ENCODE measurements at regions not wholly inside any gene's neighbourhood (a gene's known extent, or its start where the extent isn't known, plus 50 kb on each side); places are given as distances from the start of the nearest gene placed in this dataset.

GRCh38 chr12:84411031-84411430, 501.6 kb downstream of the SLC6A15 start:
- Histone ChIP-seq H3K36me3 (ENCODE audit: control insufficient read depth, insufficient read depth, low read length) (no peaks in the 10 kb centered on the region), H3K56ac (ENCODE audit: extremely low read depth, insufficient read depth, low read length) (no peak overlapping the region), H2AK9ac (replicated peaks; ENCODE audit: low read depth, low read length, poor library complexity) (no peak overlapping the region), H4K5ac (ENCODE audit: low read depth, low read length) (no peak overlapping the region), H3K4me2 (ENCODE audit: low read depth, low read length) (no peak overlapping the region), H2BK15ac (ENCODE audit: low read depth, low read length) (no peak overlapping the region), H3K27ac (ENCODE audit: insufficient read depth, low read length) (no peak overlapping the region), H3K14ac (replicated peaks; ENCODE audit: low read depth, low read length) (no peak overlapping the region), H3K79me1 (ENCODE audit: low read depth in 1 of 2, low read length in 2 of 2) (no peaks in the 10 kb centered on the region), H4K20me1 (ENCODE audit: insufficient read depth, low read length) (no peaks in the 10 kb centered on the region), H3K4ac (ENCODE audit: low read depth, low read length) (no peak overlapping the region), H3K27me3 (ENCODE audit: control insufficient read depth, insufficient read depth, low read length) (no peaks in the 10 kb centered on the region), H3K4me1 (ENCODE audit: control insufficient read depth, insufficient read depth, low read length) (no peaks in the 10 kb centered on the region), H2BK5ac (ENCODE audit: low read depth, low read length, poor library complexity, severe bottlenecking) (no peak overlapping the region), H4K91ac (ENCODE audit: insufficient read depth, low read depth, low read length) (no peak overlapping the region), H3K9me1 (ENCODE audit: insufficient read depth, low read length) (no peaks in the 10 kb centered on the region), H3K23ac (ENCODE audit: low read depth, low read length) (no peak overlapping the region), H3K18ac (ENCODE audit: low read depth, low read length) (no peak overlapping the region), H3K9ac (ENCODE audit: low read depth, low read length) (no peak overlapping the region), H2BK120ac (ENCODE audit: low read depth, low read length) (no peak overlapping the region), H2AK5ac (ENCODE audit: low read depth, low read length) (no peak overlapping the region), H3K4me3 (ENCODE audit: insufficient read depth, low read depth, low read length) (no peak overlapping the region), H2AFZ (replicated peaks; ENCODE audit: low read length, poor library complexity) (no peak overlapping the region), H2BK20ac (ENCODE audit: low read depth, low read length) (no peak overlapping the region), H3K9me3 (ENCODE audit: control insufficient read depth, insufficient read depth, low read length) (no peaks in the 10 kb centered on the region), H4K8ac (ENCODE audit: low read depth in 2 of 2, low read length in 2 of 2) (no peak overlapping the region)
- ChIA-PET CTCF (no interaction called here), POLR2A (ENCODE audit: unreplicated experiment) (no interaction called here)
- TF ChIP-seq, protein P1, sequence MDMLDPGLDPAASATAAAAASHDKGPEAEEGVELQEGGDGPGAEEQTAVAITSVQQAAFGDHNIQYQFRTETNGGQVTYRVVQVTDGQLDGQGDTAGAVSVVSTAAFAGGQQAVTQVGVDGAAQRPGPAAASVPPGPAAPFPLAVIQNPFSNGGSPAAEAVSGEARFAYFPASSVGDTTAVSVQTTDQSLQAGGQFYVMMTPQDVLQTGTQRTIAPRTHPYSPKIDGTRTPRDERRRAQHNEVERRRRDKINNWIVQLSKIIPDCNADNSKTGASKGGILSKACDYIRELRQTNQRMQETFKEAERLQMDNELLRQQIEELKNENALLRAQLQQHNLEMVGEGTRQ (IDR thresholded peaks at IDR 0.05; ENCODE audit: low read depth, low read length) = no peak
- TF ChIP-seq MAZ (IDR thresholded peaks at IDR 0.05; ENCODE audit: borderline replicate concordance, low read depth, low read length) (no peak), FOS (IDR thresholded peaks at IDR 0.05; ENCODE audit: low read depth, low read length) (no peak), MXI1 (IDR thresholded peaks at IDR 0.05; ENCODE audit: borderline replicate concordance, low read depth, low read length) (no peak)
- TF ChIP-seq, protein P2, sequence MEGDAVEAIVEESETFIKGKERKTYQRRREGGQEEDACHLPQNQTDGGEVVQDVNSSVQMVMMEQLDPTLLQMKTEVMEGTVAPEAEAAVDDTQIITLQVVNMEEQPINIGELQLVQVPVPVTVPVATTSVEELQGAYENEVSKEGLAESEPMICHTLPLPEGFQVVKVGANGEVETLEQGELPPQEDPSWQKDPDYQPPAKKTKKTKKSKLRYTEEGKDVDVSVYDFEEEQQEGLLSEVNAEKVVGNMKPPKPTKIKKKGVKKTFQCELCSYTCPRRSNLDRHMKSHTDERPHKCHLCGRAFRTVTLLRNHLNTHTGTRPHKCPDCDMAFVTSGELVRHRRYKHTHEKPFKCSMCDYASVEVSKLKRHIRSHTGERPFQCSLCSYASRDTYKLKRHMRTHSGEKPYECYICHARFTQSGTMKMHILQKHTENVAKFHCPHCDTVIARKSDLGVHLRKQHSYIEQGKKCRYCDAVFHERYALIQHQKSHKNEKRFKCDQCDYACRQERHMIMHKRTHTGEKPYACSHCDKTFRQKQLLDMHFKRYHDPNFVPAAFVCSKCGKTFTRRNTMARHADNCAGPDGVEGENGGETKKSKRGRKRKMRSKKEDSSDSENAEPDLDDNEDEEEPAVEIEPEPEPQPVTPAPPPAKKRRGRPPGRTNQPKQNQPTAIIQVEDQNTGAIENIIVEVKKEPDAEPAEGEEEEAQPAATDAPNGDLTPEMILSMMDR (conservative IDR thresholded peaks at IDR 0.05; ENCODE audit: low read depth, low read length) = no peak
- dilution Hi-C loops (cut with HindIII; ENCODE audit: low sequenced_read_pairs, unreplicated experiment) = no loop called here
- DNase-seq (no peak), ATAC-seq (ENCODE audit: low read depth) (no peak)
- in situ Hi-C loops (cut with MboI; ENCODE audit: low sequenced_read_pairs) = no loop called here
- intact Hi-C loops (cut with micrococcal nuclease) = no loop called here
- WGBS, 2 experiments (ENCODE audit: extremely low coverage in 2 of 2, insufficient read length in 1 of 2) = 100% methylated on average over 1 of the region's 3 CpGs; no CpG with 5 or more reads in 1 of the 2 experiments
- BruUV-seq (replicated peaks) = no TSS peak

All from IMR-90 (cell line).